HEK293 (cell line): ENCODE measurements at regions not wholly inside any gene's neighbourhood (a gene's known extent, or its start where the extent isn't known, plus 50 kb on each side); places are given as distances from the start of the nearest gene placed in this dataset.

Source experiments
- CTCF ChIA-PET: fragments of 350-600 bp; formaldehyde crosslinking; extraction: SDS; loops from one replicate; lab custom pipeline; 2021; ENCODE audit warnings: antibody characterized with exemption; lab: Yijun Ruan, JAX
- POLR2A ChIA-PET: fragments of 300-600 bp; formaldehyde crosslinking; extraction: SDS; loops from one replicate; lab custom pipeline; 2020; ENCODE audit warnings: antibody characterized with exemption, inconsistent platforms; lab: Yijun Ruan, JAX
- H3K27ac ChIP-seq: fragments of 200-500 bp; sonication (Bioruptor generic); 2 replicates; pipeline ENCODE4 v1.5.1; 2014; ENCODE audit warnings: low read depth, low read length, control low read depth, inconsistent platforms; ENCODE audit errors: extremely low read depth
- H3K36me3 ChIP-seq, 2 experiments: fragments of 200-500 bp in 1 of 2; sonication (Bioruptor generic) in 1 of 2; 1 replicate in 1 of 2; 2 replicates in 1 of 2; pipeline ENCODE4 v1.5.1; 2014 to 2017; ENCODE audit warnings: inconsistent platforms in 2 of 2, low read length in 2 of 2; ENCODE audit not compliant: control insufficient read depth in 2 of 2, insufficient read depth in 1 of 2
- H3K4me1 ChIP-seq: fragments of 200-500 bp; sonication (Bioruptor generic); 2 replicates; pipeline ENCODE4 v1.5.1; 2014; ENCODE audit warnings: mild to moderate bottlenecking, low read length, inconsistent platforms; ENCODE audit not compliant: control insufficient read depth, insufficient read depth
- H3K4me3 ChIP-seq: 2 replicates; pipeline ENCODE4 v1.5.1; 2011; ENCODE audit warnings: low read depth, mild to moderate bottlenecking, control low read depth, low read length, moderate library complexity
- H3K9me3 ChIP-seq: fragments of 200-500 bp; sonication (Bioruptor generic); 2 replicates; pipeline ENCODE4 v1.5.1; 2014; ENCODE audit warnings: low read depth, low read length, inconsistent platforms; ENCODE audit not compliant: control insufficient read depth, insufficient read depth
- BCL11B ChIP-seq: fragments of 450-650 bp; formaldehyde crosslinking; IDR thresholded peaks from 2 replicates; pipeline ENCODE4 v1.5.1; 2016; ENCODE audit warnings: low read depth, missing biosample characterization, missing genetic modification characterization
- EGR2 ChIP-seq: fragments of 450-650 bp; formaldehyde crosslinking; IDR thresholded peaks from 2 replicates; pipeline ENCODE4 v1.5.1; 2016; ENCODE audit warnings: low read depth, missing biosample characterization, missing genetic modification characterization
- GFI1B ChIP-seq: fragments of 450-650 bp; formaldehyde crosslinking; IDR thresholded peaks from 2 replicates; pipeline ENCODE4 v1.5.1; 2016; ENCODE audit warnings: missing biosample characterization, missing genetic modification characterization
- GLI2 ChIP-seq: fragments of 450-650 bp; formaldehyde crosslinking; IDR thresholded peaks from 2 replicates; pipeline ENCODE4; 2017; ENCODE audit warnings: missing biosample characterization, missing genetic modification characterization, low read depth, borderline replicate concordance
- KLF1 ChIP-seq: fragments of 450-650 bp; formaldehyde crosslinking; IDR thresholded peaks from 2 replicates; pipeline ENCODE4 v1.5.1; 2016; ENCODE audit warnings: missing biosample characterization, missing genetic modification characterization
- KLF8 ChIP-seq: fragments of 450-650 bp; formaldehyde crosslinking; IDR thresholded peaks from 2 replicates; pipeline ENCODE4 v1.5.1; 2016; ENCODE audit warnings: missing biosample characterization, missing genetic modification characterization
- TCF7L2 ChIP-seq: IDR thresholded peaks from 2 replicates; pipeline ENCODE4 v1.6.1; 2011; ENCODE audit warnings: low read depth, mild to moderate bottlenecking, inconsistent platforms, low read length, moderate library complexity, borderline replicate concordance
- ZBTB21 ChIP-seq: fragments of 450-650 bp; formaldehyde crosslinking; IDR thresholded peaks from 2 replicates; pipeline ENCODE4 v1.5.1; 2017; ENCODE audit warnings: missing biosample characterization, missing genetic modification characterization
- ZNF146 ChIP-seq: fragments of 450-650 bp; formaldehyde crosslinking; IDR thresholded peaks from 2 replicates; pipeline ENCODE4 v1.5.1; 2016; ENCODE audit warnings: missing biosample characterization, missing genetic modification characterization
- ZNF214 ChIP-seq: fragments of 450-650 bp; formaldehyde crosslinking; IDR thresholded peaks from 2 replicates; pipeline ENCODE4 v1.5.1; 2017; ENCODE audit warnings: missing biosample characterization, mild to moderate bottlenecking, missing genetic modification characterization, borderline replicate concordance
- ZNF266 ChIP-seq: fragments of 450-650 bp; formaldehyde crosslinking; IDR thresholded peaks from 2 replicates; pipeline ENCODE4 v1.5.1; 2016; ENCODE audit warnings: missing biosample characterization, missing genetic modification characterization, low read depth
- ZNF48 ChIP-seq: fragments of 450-650 bp; formaldehyde crosslinking; IDR thresholded peaks from 2 replicates; pipeline ENCODE4 v1.5.1; 2016; ENCODE audit warnings: missing biosample characterization, missing genetic modification characterization
- ZNF510 ChIP-seq: fragments of 450-650 bp; formaldehyde crosslinking; IDR thresholded peaks from 2 replicates; pipeline ENCODE4 v1.5.1; 2018; ENCODE audit warnings: mild to moderate bottlenecking, missing genetic modification characterization, missing biosample characterization; ENCODE audit not compliant: insufficient replicate concordance
- ZNF521 ChIP-seq: fragments of 450-650 bp; formaldehyde crosslinking; IDR thresholded peaks from 2 replicates; pipeline ENCODE4 v1.5.1; 2017; ENCODE audit warnings: missing biosample characterization, mild to moderate bottlenecking, missing genetic modification characterization
- ZNF530 ChIP-seq: fragments of 450-650 bp; formaldehyde crosslinking; IDR thresholded peaks from 2 replicates; pipeline ENCODE4 v1.5.1; 2016; ENCODE audit warnings: low read depth, missing biosample characterization, missing genetic modification characterization
- ZNF560 ChIP-seq: fragments of 450-650 bp; formaldehyde crosslinking; IDR thresholded peaks from 2 replicates; pipeline ENCODE4 v1.5.1; 2017; ENCODE audit warnings: missing biosample characterization, missing genetic modification characterization, borderline replicate concordance
- ZNF660 ChIP-seq: fragments of 450-650 bp; IDR thresholded peaks from 2 replicates; pipeline ENCODE4 v1.5.1; 2018; ENCODE audit warnings: missing biosample characterization, mild to moderate bottlenecking, missing genetic modification characterization
- ZNF677 ChIP-seq: fragments of 450-650 bp; IDR thresholded peaks from 2 replicates; pipeline ENCODE4 v1.5.0; 2018; ENCODE audit warnings: missing biosample characterization, mild to moderate bottlenecking, missing genetic modification characterization, moderate library complexity
- ZNF701 ChIP-seq: fragments of 450-650 bp; formaldehyde crosslinking; IDR thresholded peaks from 2 replicates; pipeline ENCODE4 v1.5.1; 2016; ENCODE audit warnings: missing biosample characterization, missing genetic modification characterization
- ZNF830 ChIP-seq: fragments of 450-650 bp; IDR thresholded peaks from 2 replicates; pipeline ENCODE4 v1.5.0; 2018; ENCODE audit warnings: missing biosample characterization, missing genetic modification characterization, low read depth, mild to moderate bottlenecking, moderate library complexity
- ZNF843 ChIP-seq: fragments of 450-650 bp; formaldehyde crosslinking; IDR thresholded peaks from 2 replicates; pipeline ENCODE4 v1.5.1; 2016; ENCODE audit warnings: missing biosample characterization, missing genetic modification characterization
- ZSCAN16 ChIP-seq: fragments of 450-650 bp; formaldehyde crosslinking; IDR thresholded peaks from 2 replicates; pipeline ENCODE4 v1.5.1; 2016; ENCODE audit warnings: missing biosample characterization, missing genetic modification characterization
- ZSCAN23 ChIP-seq: fragments of 450-650 bp; formaldehyde crosslinking; IDR thresholded peaks from 2 replicates; pipeline ENCODE4 v1.5.1; 2016; ENCODE audit warnings: missing biosample characterization, missing genetic modification characterization
- TF ChIP-seq, protein P1 (sequence below): fragments of 450-650 bp; formaldehyde crosslinking; IDR thresholded peaks from 2 replicates; pipeline ENCODE4 v1.5.1; 2017; ENCODE audit warnings: missing biosample characterization, missing genetic modification characterization
- TF ChIP-seq, protein P2 (sequence below): fragments of 450-650 bp; formaldehyde crosslinking; IDR thresholded peaks from 2 replicates; pipeline ENCODE4 v1.5.1; 2016; ENCODE audit warnings: missing biosample characterization, missing genetic modification characterization
- TF ChIP-seq, protein P3 (sequence below): fragments of 450-650 bp; formaldehyde crosslinking; IDR thresholded peaks from 2 replicates; pipeline ENCODE4 v1.5.1; 2016; ENCODE audit warnings: missing biosample characterization, missing genetic modification characterization
- TF ChIP-seq, protein P4 (sequence below): fragments of 450-650 bp; formaldehyde crosslinking; IDR thresholded peaks from 2 replicates; pipeline ENCODE4; 2016; ENCODE audit warnings: missing biosample characterization, missing genetic modification characterization

DNA sequence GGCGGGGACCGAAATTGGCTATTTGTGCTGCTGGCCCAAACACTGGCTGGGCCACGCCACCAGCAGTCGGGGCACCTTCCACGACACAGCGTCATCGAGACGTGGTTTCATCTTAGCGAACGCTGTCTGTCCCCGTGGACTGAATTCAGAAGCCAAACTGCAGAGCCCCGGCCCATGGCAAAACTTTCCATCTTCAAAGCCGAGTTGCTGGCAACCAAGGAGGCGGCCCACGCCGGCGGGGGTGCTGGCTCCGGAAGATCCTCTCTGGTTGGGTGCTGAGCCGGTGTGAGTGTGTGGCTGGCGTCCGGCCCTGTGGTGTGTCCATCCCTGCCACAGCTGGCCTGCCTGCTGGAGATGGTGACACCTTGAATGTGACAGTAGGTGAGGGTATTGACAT is 96.6 kb upstream of the ADRA2C start:
- ChIA-PET POLR2A (no interaction called here), CTCF (no interaction called here)
- H3K27ac ChIP-seq, result no peak overlapping the region
- no peaks in the 10 kb centered on the region for H3K36me3 ChIP-seq
- no peaks in the 10 kb centered on the region for H3K4me1 ChIP-seq
- TF ChIP-seq ZNF266 (tag by site-specific recombination), result no peak
- TF ChIP-seq ZNF830 (tag by site-specific recombination), result no peak
- TF ChIP-seq ZNF843, result no peak
- no peak for TF ChIP-seq EGR2 (tag by site-specific recombination)
- no peak for TF ChIP-seq GFI1B (tag by site-specific recombination)
- TF ChIP-seq, protein P1, sequence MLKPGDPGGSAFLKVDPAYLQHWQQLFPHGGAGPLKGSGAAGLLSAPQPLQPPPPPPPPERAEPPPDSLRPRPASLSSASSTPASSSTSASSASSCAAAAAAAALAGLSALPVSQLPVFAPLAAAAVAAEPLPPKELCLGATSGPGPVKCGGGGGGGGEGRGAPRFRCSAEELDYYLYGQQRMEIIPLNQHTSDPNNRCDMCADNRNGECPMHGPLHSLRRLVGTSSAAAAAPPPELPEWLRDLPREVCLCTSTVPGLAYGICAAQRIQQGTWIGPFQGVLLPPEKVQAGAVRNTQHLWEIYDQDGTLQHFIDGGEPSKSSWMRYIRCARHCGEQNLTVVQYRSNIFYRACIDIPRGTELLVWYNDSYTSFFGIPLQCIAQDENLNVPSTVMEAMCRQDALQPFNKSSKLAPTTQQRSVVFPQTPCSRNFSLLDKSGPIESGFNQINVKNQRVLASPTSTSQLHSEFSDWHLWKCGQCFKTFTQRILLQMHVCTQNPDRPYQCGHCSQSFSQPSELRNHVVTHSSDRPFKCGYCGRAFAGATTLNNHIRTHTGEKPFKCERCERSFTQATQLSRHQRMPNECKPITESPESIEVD (tag by site-specific recombination), result no peak
- TF ChIP-seq, protein P2, sequence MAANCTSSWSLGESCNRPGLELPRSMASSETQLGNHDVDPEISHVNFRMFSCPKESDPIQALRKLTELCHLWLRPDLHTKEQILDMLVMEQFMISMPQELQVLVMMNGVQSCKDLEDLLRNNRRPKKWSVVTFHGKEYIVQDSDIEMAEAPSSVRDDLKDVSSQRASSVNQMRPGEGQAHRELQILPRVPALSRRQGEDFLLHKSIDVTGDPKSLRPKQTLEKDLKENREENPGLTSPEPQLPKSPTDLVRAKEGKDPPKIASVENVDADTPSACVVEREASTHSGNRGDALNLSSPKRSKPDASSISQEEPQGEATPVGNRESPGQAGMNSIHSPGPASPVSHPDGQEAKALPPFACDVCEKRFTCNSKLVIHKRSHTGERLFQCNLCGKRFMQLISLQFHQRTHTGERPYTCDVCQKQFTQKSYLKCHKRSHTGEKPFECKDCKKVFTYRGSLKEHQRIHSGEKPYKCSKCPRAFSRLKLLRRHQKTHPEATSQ (tag by site-specific recombination), result no peak
- no peak for TF ChIP-seq ZBTB21 (tag by site-specific recombination)
- TF ChIP-seq GLI2 (tag by site-specific recombination), result no peak
- TF ChIP-seq, protein P3, sequence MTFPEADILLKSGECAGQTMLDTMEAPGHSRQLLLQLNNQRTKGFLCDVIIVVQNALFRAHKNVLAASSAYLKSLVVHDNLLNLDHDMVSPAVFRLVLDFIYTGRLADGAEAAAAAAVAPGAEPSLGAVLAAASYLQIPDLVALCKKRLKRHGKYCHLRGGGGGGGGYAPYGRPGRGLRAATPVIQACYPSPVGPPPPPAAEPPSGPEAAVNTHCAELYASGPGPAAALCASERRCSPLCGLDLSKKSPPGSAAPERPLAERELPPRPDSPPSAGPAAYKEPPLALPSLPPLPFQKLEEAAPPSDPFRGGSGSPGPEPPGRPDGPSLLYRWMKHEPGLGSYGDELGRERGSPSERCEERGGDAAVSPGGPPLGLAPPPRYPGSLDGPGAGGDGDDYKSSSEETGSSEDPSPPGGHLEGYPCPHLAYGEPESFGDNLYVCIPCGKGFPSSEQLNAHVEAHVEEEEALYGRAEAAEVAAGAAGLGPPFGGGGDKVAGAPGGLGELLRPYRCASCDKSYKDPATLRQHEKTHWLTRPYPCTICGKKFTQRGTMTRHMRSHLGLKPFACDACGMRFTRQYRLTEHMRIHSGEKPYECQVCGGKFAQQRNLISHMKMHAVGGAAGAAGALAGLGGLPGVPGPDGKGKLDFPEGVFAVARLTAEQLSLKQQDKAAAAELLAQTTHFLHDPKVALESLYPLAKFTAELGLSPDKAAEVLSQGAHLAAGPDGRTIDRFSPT (tag by site-specific recombination), result no peak
- no peak for TF ChIP-seq ZNF48 (tag by site-specific recombination)
- no peak for TF ChIP-seq ZNF214 (tag by site-specific recombination)
- TF ChIP-seq TCF7L2, result no peak
- no peak for TF ChIP-seq ZNF521 (tag by site-specific recombination)
- no peak for TF ChIP-seq ZSCAN16 (tag by site-specific recombination)
- no peak for TF ChIP-seq ZNF530
- no peak for TF ChIP-seq ZNF660
- no peak for TF ChIP-seq KLF8
- no peak for TF ChIP-seq ZNF146 (tag by site-specific recombination)
- TF ChIP-seq KLF1 (tag by site-specific recombination), result no peak
- no peak overlapping the region for H3K4me3 ChIP-seq
- H3K9me3 ChIP-seq, result no peaks in the 10 kb centered on the region

DNA sequence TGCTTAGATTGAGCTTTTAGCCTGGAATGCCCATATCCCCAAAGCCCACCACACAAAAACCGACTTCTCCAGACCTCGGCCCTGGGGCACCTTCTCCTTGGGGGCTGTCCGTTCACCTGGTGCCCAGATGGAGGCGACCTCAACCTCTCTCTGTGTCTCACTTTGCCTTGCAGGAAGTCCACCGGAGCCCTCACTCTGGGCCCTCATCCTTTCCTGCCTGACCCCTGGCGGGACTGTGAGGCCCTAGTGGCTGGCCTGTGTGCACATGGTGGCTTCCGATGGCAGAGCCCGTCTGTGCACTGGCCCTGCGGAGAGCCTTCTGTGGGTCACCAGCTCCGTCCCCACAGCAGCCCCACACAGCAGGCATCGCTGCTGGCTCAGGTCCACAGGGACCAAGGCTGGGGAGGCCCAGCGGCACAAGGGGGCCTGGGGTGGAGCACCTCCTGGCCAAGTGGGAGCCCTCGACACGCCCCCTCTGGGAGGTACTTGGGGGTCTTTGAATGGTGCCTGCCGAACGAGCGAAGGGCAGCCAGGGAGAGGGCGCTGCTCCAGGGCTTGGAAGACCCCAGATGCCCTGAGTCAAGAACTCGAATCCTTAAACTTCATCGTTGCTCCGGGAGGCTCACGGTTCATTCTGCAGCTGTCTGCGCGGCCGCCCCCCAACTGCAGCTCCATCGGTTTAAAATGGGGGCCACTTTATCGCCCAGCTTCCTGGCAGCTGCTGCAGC is 97.2 kb upstream of the ADRA2C start:
- ChIA-PET POLR2A (no interaction called here), CTCF (no interaction called here)
- TF ChIP-seq ZNF560 (tag by site-specific recombination), result no peak
- TF ChIP-seq, protein P4, sequence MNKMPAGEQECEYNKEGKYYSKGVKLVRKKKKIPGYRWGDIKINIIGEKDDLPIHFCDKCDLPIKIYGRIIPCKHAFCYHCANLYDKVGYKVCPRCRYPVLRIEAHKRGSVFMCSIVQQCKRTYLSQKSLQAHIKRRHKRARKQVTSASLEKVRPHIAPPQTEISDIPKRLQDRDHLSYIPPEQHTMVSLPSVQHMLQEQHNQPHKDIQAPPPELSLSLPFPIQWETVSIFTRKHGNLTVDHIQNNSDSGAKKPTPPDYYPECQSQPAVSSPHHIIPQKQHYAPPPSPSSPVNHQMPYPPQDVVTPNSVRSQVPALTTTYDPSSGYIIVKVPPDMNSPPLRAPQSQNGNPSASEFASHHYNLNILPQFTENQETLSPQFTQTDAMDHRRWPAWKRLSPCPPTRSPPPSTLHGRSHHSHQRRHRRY (tag by site-specific recombination), result no peak
- TF ChIP-seq BCL11B (tag by site-specific recombination), result no peak
- TF ChIP-seq ZNF146 (tag by site-specific recombination), result no peak
- TF ChIP-seq ZNF677 (tag by site-specific recombination), result no peak
- TF ChIP-seq ZSCAN23 (tag by site-specific recombination), result no peak
- TF ChIP-seq ZNF510 (tag by site-specific recombination), result no peak
- no peak for TF ChIP-seq ZNF701 (tag by site-specific recombination)
- no peaks in the 10 kb centered on the region for H3K4me1 ChIP-seq
- no peak overlapping the region for H3K4me3 ChIP-seq
- no peaks in the 10 kb centered on the region for H3K9me3 ChIP-seq
- H3K36me3 ChIP-seq, result no peaks in the 10 kb centered on the region
- no peak overlapping the region for H3K27ac ChIP-seq
